ENCODE measurements at regions not wholly inside any gene's neighbourhood (a gene's known extent, or its start where the extent isn't known, plus 50 kb on each side); places are given as distances from the start of the nearest gene placed in this dataset.

GRCh38 chr9:110025551-110026170 lies 182.3 kb downstream of the C9orf152 start:
- TF ChIP-seq, protein P1, sequence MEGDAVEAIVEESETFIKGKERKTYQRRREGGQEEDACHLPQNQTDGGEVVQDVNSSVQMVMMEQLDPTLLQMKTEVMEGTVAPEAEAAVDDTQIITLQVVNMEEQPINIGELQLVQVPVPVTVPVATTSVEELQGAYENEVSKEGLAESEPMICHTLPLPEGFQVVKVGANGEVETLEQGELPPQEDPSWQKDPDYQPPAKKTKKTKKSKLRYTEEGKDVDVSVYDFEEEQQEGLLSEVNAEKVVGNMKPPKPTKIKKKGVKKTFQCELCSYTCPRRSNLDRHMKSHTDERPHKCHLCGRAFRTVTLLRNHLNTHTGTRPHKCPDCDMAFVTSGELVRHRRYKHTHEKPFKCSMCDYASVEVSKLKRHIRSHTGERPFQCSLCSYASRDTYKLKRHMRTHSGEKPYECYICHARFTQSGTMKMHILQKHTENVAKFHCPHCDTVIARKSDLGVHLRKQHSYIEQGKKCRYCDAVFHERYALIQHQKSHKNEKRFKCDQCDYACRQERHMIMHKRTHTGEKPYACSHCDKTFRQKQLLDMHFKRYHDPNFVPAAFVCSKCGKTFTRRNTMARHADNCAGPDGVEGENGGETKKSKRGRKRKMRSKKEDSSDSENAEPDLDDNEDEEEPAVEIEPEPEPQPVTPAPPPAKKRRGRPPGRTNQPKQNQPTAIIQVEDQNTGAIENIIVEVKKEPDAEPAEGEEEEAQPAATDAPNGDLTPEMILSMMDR (IDR thresholded peaks at IDR 0.05; ENCODE audit: control insufficient read depth, extremely low read depth, insufficient read depth): no peak
- no peak for DNase-seq (ENCODE audit: low read depth)
- H3K4me3 ChIP-seq (ENCODE audit: low read depth, low read length): no peak overlapping the region

GRCh38 chr9:110027671-110028081 lies 180.3 kb downstream of the C9orf152 start:
- TF ChIP-seq, protein P1 (IDR thresholded peaks at IDR 0.05; ENCODE audit: control insufficient read depth, extremely low read depth, insufficient read depth): no peak
- no peak overlapping the region for H3K4me3 ChIP-seq (ENCODE audit: low read depth, low read length)
- no peak for DNase-seq (ENCODE audit: low read depth)

- no peak for DNase-seq (ENCODE audit: low read depth)
- no peak overlapping the region for H3K4me3 ChIP-seq (ENCODE audit: low read depth, low read length)
- TF ChIP-seq, protein P1 (IDR thresholded peaks at IDR 0.05; ENCODE audit: control insufficient read depth, extremely low read depth, insufficient read depth): no peak
Observed at GRCh38 chr9:110028271-110028670, 179.7 kb downstream of the C9orf152 start.

DNA sequence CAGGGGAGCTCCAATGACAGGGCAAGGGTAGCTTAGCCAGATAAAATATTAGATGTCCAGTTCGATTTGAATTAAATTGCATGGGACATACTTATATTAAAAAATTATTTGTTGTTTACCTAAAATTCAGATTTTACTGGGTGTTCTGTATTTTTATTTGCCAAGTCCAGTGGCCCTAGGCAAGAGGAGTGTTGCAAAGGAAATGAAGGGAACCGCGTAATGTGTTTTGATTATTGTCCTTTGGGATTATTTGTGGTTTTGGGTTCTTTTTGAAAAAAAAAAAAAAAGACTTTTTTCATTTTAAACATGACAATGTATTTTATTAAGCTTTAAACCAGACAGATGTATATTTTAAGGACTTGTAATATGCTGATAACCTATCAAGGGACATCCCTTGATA lies 179.3 kb downstream of the C9orf152 start:
- no peak overlapping the region for H3K4me3 ChIP-seq (ENCODE audit: low read depth, low read length)
- DNase-seq (ENCODE audit: low read depth): no peak
- TF ChIP-seq, protein P1 (IDR thresholded peaks at IDR 0.05; ENCODE audit: control insufficient read depth, extremely low read depth, insufficient read depth): no peak

GRCh38 chr9:110029429-110029955 lies 178.5 kb downstream of the C9orf152 start:
- no peak for DNase-seq (ENCODE audit: low read depth)
- TF ChIP-seq, protein P1 (IDR thresholded peaks at IDR 0.05; ENCODE audit: control insufficient read depth, extremely low read depth, insufficient read depth): no peak
- H3K4me3 ChIP-seq (ENCODE audit: low read depth, low read length): no peak overlapping the region

- TF ChIP-seq, protein P1 (IDR thresholded peaks at IDR 0.05; ENCODE audit: control insufficient read depth, extremely low read depth, insufficient read depth): no peak
- no peak overlapping the region for H3K4me3 ChIP-seq (ENCODE audit: low read depth, low read length)
- DNase-seq (ENCODE audit: low read depth): no peak
Observed at GRCh38 chr9:110029956-110030480, 177.9 kb downstream of the C9orf152 start.

GRCh38 chr9:110030632-110031031 lies 177.3 kb downstream of the C9orf152 start:
- TF ChIP-seq, protein P1 (IDR thresholded peaks at IDR 0.05; ENCODE audit: control insufficient read depth, extremely low read depth, insufficient read depth): no peak
- no peak for DNase-seq (ENCODE audit: low read depth)
- H3K4me3 ChIP-seq (ENCODE audit: low read depth, low read length): no peak overlapping the region

Measured in LNCaP clone FGC (cell line).